Sigmoid colon (tissue), 4 donors: ENCODE measurements at regions not wholly inside any gene's neighbourhood (a gene's known extent, or its start where the extent isn't known, plus 50 kb on each side); places are given as distances from the start of the nearest gene placed in this dataset.
"Not testable (repeated sequence)": the region's sequence is repeated elsewhere in the genome, so short reads cannot be mapped to it uniquely, and the experiment has no call there.

Experiments used
- POLR2A ChIP-seq, 2 donors: fragments of 450-650 bp; IDR thresholded peaks; one replicate each; pipeline ENCODE4 v1.6.1; 2016; ENCODE audit warnings: antibody characterized with exemption in 2 of 2, mild to moderate bottlenecking in 2 of 2, moderate library complexity in 2 of 2
- POLR2AphosphoS5 ChIP-seq, 4 donors: sonication (generic); formaldehyde crosslinking; IDR thresholded peaks; one replicate each; pipeline ENCODE4 v1.6.1; 2017; ENCODE audit warnings: antibody characterized with exemption in 4 of 4
- TF ChIP-seq, protein P1 (sequence below), 4 experiments: fragments of 450-650 bp in 3 of 4; fragments of 200-600 bp in 1 of 4; IDR thresholded peaks; one replicate each; pipeline ENCODE4 v1.5.1; 2016 to 2019; ENCODE audit warnings: antibody characterized with exemption in 4 of 4, mild to moderate bottlenecking in 3 of 4, moderate library complexity in 2 of 4

DNA sequence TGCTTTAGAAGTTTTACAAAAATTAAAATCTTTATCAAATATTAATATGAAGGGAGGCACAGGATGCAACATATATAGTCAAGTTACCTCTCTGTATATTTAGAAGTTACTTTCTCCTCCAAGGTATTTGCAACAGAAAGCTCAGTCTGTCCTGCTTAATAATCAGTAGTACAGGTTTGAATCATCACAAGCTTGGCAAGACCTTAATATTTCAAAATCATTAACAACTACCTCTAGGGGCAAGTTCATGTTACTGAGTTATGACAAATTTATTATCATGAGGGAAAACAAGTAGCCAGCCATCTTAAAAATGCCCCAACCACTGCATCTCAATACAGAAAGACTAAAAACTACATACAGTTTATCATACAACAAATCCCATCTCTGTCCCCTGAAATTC, 116.0 kb downstream of the PMAIP1 start:
- TF ChIP-seq POLR2A, POLR2AphosphoS5 (IDR thresholded peaks at IDR 0.05): not testable (repeated sequence)
- TF ChIP-seq, protein P1, sequence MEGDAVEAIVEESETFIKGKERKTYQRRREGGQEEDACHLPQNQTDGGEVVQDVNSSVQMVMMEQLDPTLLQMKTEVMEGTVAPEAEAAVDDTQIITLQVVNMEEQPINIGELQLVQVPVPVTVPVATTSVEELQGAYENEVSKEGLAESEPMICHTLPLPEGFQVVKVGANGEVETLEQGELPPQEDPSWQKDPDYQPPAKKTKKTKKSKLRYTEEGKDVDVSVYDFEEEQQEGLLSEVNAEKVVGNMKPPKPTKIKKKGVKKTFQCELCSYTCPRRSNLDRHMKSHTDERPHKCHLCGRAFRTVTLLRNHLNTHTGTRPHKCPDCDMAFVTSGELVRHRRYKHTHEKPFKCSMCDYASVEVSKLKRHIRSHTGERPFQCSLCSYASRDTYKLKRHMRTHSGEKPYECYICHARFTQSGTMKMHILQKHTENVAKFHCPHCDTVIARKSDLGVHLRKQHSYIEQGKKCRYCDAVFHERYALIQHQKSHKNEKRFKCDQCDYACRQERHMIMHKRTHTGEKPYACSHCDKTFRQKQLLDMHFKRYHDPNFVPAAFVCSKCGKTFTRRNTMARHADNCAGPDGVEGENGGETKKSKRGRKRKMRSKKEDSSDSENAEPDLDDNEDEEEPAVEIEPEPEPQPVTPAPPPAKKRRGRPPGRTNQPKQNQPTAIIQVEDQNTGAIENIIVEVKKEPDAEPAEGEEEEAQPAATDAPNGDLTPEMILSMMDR (IDR thresholded peaks at IDR 0.05): not testable (repeated sequence)
